Ishikawa (cell line): ENCODE measurements at regions not wholly inside any gene's neighbourhood (a gene's known extent, or its start where the extent isn't known, plus 50 kb on each side); places are given as distances from the start of the nearest gene placed in this dataset.

Experiments
- CEBPB ChIP-seq: IDR thresholded peaks from 2 replicates; pipeline ENCODE4 v1.6.1; 2012
- CREB1 ChIP-seq: IDR thresholded peaks from 2 replicates; pipeline ENCODE4 v1.6.1; 2012; ENCODE audit warnings: low read depth
- EGR1 ChIP-seq: IDR thresholded peaks from 2 replicates; pipeline ENCODE4 v1.6.1; 2012
- EP300 ChIP-seq: IDR thresholded peaks from 2 replicates; pipeline ENCODE4 v1.6.1; 2012; ENCODE audit warnings: borderline replicate concordance
- FOXM1 ChIP-seq: IDR thresholded peaks from 2 replicates; pipeline ENCODE4 v1.6.1; 2012; ENCODE audit warnings: low read depth, borderline replicate concordance
- MAX ChIP-seq: IDR thresholded peaks from 2 replicates; pipeline ENCODE4 v1.6.1; 2012
- NFIC ChIP-seq: IDR thresholded peaks from 2 replicates; pipeline ENCODE4 v1.6.1; 2012
- RAD21 ChIP-seq: IDR thresholded peaks from 2 replicates; pipeline ENCODE4 v1.6.1; 2012; ENCODE audit warnings: low read depth
- TAF1 ChIP-seq: IDR thresholded peaks from 2 replicates; pipeline ENCODE4 v1.6.1; 2012; ENCODE audit warnings: low read depth, mild to moderate bottlenecking
- TCF12 ChIP-seq: IDR thresholded peaks from 2 replicates; pipeline ENCODE4 v1.6.1; 2012; ENCODE audit warnings: low read depth
- TEAD4 ChIP-seq: IDR thresholded peaks from 2 replicates; pipeline ENCODE4 v1.6.1; 2012
- YY1 ChIP-seq: IDR thresholded peaks from 2 replicates; pipeline ENCODE4 v1.6.1; 2012; ENCODE audit warnings: low read depth
- ZBTB7A ChIP-seq: IDR thresholded peaks from 2 replicates; pipeline ENCODE4 v1.6.1; 2012; ENCODE audit warnings: low read depth
- TF ChIP-seq, protein P1 (sequence below): IDR thresholded peaks from 2 replicates; pipeline ENCODE4 v1.6.1; 2012; ENCODE audit warnings: low read depth, mild to moderate bottlenecking
- TF ChIP-seq, protein P2 (sequence below): IDR thresholded peaks from 2 replicates; pipeline ENCODE4 v1.6.1; 2012

- no peak for TF ChIP-seq NFIC
- TF ChIP-seq ZBTB7A: no peak
- TF ChIP-seq RAD21: no peak
- TF ChIP-seq TAF1: no peak
- TF ChIP-seq CEBPB: no peak
- TF ChIP-seq FOXM1: no peak
- TF ChIP-seq, protein P1, sequence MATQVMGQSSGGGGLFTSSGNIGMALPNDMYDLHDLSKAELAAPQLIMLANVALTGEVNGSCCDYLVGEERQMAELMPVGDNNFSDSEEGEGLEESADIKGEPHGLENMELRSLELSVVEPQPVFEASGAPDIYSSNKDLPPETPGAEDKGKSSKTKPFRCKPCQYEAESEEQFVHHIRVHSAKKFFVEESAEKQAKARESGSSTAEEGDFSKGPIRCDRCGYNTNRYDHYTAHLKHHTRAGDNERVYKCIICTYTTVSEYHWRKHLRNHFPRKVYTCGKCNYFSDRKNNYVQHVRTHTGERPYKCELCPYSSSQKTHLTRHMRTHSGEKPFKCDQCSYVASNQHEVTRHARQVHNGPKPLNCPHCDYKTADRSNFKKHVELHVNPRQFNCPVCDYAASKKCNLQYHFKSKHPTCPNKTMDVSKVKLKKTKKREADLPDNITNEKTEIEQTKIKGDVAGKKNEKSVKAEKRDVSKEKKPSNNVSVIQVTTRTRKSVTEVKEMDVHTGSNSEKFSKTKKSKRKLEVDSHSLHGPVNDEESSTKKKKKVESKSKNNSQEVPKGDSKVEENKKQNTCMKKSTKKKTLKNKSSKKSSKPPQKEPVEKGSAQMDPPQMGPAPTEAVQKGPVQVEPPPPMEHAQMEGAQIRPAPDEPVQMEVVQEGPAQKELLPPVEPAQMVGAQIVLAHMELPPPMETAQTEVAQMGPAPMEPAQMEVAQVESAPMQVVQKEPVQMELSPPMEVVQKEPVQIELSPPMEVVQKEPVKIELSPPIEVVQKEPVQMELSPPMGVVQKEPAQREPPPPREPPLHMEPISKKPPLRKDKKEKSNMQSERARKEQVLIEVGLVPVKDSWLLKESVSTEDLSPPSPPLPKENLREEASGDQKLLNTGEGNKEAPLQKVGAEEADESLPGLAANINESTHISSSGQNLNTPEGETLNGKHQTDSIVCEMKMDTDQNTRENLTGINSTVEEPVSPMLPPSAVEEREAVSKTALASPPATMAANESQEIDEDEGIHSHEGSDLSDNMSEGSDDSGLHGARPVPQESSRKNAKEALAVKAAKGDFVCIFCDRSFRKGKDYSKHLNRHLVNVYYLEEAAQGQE: no peak
- TF ChIP-seq CREB1: no peak
- TF ChIP-seq EP300: no peak
Measured at GRCh38 chr14:31930070-31930469, 147.0 kb upstream of the ARHGAP5 start.

GRCh38 chr14:31930493-31931240 is 146.4 kb upstream of the ARHGAP5 start:
- no peak for TF ChIP-seq MAX
- TF ChIP-seq FOXM1: no peak
- TF ChIP-seq EP300: no peak
- TF ChIP-seq, protein P1: no peak
- TF ChIP-seq YY1: no peak
- no peak for TF ChIP-seq CEBPB
- no peak for TF ChIP-seq CREB1
- TF ChIP-seq, protein P2, sequence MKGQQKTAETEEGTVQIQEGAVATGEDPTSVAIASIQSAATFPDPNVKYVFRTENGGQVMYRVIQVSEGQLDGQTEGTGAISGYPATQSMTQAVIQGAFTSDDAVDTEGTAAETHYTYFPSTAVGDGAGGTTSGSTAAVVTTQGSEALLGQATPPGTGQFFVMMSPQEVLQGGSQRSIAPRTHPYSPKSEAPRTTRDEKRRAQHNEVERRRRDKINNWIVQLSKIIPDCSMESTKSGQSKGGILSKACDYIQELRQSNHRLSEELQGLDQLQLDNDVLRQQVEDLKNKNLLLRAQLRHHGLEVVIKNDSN: no peak
- TF ChIP-seq EGR1: no peak
- no peak for TF ChIP-seq NFIC
- TF ChIP-seq RAD21: no peak
- TF ChIP-seq ZBTB7A: no peak
- no peak for TF ChIP-seq TEAD4
- TF ChIP-seq TAF1: no peak

DNA sequence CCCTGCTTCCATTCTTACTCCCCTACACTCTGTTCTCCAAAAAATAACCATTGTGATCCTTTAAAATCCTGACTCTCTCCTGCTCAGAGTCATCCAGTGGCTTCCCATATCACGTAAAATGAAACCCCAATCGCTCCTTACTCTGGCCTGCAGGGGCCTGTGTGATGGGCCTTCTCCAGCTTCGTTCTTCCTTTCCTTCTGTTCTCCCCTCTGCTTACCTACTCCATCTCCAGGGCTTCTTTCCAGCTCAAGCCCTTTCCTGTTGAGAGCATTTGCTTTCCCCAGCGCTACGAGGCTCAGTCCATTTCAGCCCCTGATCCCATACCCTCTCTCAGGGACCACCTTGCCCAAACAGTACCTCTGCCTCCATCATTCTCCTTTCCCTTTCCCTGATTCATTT is 144.4 kb upstream of the ARHGAP5 start:
- TF ChIP-seq CREB1 (no peak), YY1 (no peak), RAD21 (no peak), NFIC (no peak), EP300 (no peak), ZBTB7A (no peak), TAF1 (no peak), TEAD4 (no peak), MAX (no peak), TCF12 (no peak), CEBPB (no peak)
- TF ChIP-seq, protein P2: no peak
- TF ChIP-seq, protein P1: no peak

GRCh38 chr14:31933716-31934115 is 143.4 kb upstream of the ARHGAP5 start:
- TF ChIP-seq RAD21 (no peak), TEAD4 (no peak), TCF12 (no peak), CEBPB (no peak), EP300 (no peak), FOXM1 (no peak), EGR1 (no peak), NFIC (no peak), TAF1 (no peak)
- TF ChIP-seq, protein P2: no peak
